ENCODE measurements at regions not wholly inside any gene's neighbourhood (a gene's known extent, or its start where the extent isn't known, plus 50 kb on each side); places are given as distances from the start of the nearest gene placed in this dataset.

DNA sequence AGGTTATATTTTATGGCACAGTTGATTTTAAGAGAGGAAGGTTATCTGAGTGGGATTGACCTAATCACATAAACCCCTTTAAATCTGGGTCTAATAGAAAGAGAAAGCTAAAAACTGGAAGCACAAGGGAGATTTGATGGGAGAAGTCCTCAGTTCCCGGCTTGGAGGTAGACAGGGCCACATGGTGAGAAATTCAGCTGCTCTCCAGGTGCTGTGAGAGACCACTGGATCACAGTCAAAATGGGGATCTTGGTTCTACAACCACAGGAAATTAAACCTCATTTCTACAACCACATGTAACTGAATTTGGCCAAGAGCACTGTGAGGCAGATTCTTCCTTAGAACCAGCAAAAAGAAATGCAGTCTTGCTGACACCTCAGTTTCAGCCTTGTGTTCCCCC is 2352.7 kb downstream of the MAT2B start:
- Histone ChIP-seq H3K27me3 (replicated peaks; ENCODE audit: insufficient read depth) (no peaks in the 10 kb centered on the region), H3K9ac (no peak overlapping the region), H3K27ac (no peak overlapping the region), H3K4me3 (no peak overlapping the region), H3K4me2 (ENCODE audit: unreplicated experiment) (no peak overlapping the region), H3K4me1 (ENCODE audit: insufficient read depth) (no peaks in the 10 kb centered on the region), H2AFZ (no peak overlapping the region), H3K79me2 (ENCODE audit: insufficient read depth) (no peaks in the 10 kb centered on the region), H3K36me3 (ENCODE audit: low read depth) (no peaks in the 10 kb centered on the region), H3F3A (ENCODE audit: insufficient read depth) (no peaks in the 10 kb centered on the region), H4K20me1 (ENCODE audit: insufficient read depth) (no peaks in the 10 kb centered on the region), H3K9me3 (ENCODE audit: low read depth) (no peaks in the 10 kb centered on the region), H3K9me2 (ENCODE audit: insufficient read depth) (no peaks in the 10 kb centered on the region)
- DNase-seq: no peak
- TF ChIP-seq EZH2phosphoT487 (IDR thresholded peaks at IDR 0.05; ENCODE audit: insufficient read depth, low read depth) (no peak), EZH2 (IDR thresholded peaks at IDR 0.05; ENCODE audit: insufficient read depth, poor library complexity, severe bottlenecking) (no peak)
- 3 to 6% methylated on average over 1 of the region's 1 CpG for WGBS, 2 experiments (ENCODE audit: low coverage in 1 of 2, low lambda C conversion rate in 2 of 2, missing lambda C conversion rate in 2 of 2)
- in situ Hi-C loops (cut with MboI): no loop called here

DNA sequence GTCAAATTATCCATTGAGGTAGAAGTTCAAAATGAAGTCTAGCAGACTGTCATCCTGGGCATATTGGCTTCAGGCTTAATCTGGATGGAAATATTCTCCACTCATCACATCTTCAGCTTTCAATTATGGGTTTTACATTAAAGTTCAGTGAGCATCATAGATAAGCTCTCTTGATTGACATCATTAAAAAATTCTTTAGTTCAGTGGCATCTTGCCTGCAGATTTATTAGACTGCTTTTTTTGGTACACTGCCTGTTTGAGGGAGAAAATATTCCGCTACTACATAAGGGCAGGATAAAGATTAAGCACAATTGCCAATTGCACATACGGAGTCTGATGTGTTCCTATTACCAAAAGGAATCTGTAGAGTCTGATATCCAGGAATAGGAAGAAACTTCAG is 2353.8 kb downstream of the MAT2B start:
- H3K27ac ChIP-seq: no peak overlapping the region
- TF ChIP-seq EZH2 (IDR thresholded peaks at IDR 0.05; ENCODE audit: insufficient read depth, poor library complexity, severe bottlenecking) (no peak), EZH2phosphoT487 (IDR thresholded peaks at IDR 0.05; ENCODE audit: insufficient read depth, low read depth) (no peak)
- H4K20me1 ChIP-seq (ENCODE audit: insufficient read depth): no peaks in the 10 kb centered on the region
- no peak for DNase-seq
- no peaks in the 10 kb centered on the region for H3K36me3 ChIP-seq (ENCODE audit: low read depth)
- H3K9ac ChIP-seq: no peak overlapping the region
- H3K79me2 ChIP-seq (ENCODE audit: insufficient read depth): no peaks in the 10 kb centered on the region
- H3K9me2 ChIP-seq (ENCODE audit: insufficient read depth): no peaks in the 10 kb centered on the region
- H3K9me3 ChIP-seq (ENCODE audit: low read depth): no peaks in the 10 kb centered on the region
- no peak overlapping the region for H3K4me3 ChIP-seq
- no peak overlapping the region for H2AFZ ChIP-seq
- H3K4me2 ChIP-seq (ENCODE audit: unreplicated experiment): no peak overlapping the region
- no peaks in the 10 kb centered on the region for H3F3A ChIP-seq (ENCODE audit: insufficient read depth)
- in situ Hi-C loops (cut with MboI): no loop called here
- no peaks in the 10 kb centered on the region for H3K4me1 ChIP-seq (ENCODE audit: insufficient read depth)
- 7 to 21% methylated on average over 2 of the region's 2 CpGs for WGBS, 2 experiments (ENCODE audit: low coverage in 1 of 2, low lambda C conversion rate in 2 of 2, missing lambda C conversion rate in 2 of 2)
- H3K27me3 ChIP-seq (replicated peaks; ENCODE audit: insufficient read depth): no peaks in the 10 kb centered on the region

DNA sequence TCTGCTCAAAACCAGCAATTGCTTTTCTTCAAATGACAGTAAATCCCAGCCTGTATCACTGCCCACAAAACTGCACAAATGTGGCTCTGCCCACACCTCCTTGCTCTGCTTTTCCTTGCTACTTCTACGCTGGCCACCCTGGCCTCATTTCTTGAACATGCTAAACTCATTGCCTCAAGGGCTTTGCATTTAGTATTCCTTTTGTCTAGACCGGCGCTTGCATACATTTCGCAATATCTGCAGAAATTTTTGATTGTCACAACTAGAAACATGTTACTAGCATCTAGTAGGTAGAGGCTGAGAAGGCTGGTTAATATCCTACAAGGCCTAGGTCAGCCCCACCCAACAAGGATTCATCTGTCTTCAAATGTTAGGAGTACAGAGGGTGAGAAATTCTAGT is 2357.8 kb downstream of the MAT2B start:
- Histone ChIP-seq H3K27me3 (replicated peaks; ENCODE audit: insufficient read depth) (no peaks in the 10 kb centered on the region), H3K9me3 (ENCODE audit: low read depth) (no peaks in the 10 kb centered on the region), H2AFZ (no peak overlapping the region), H3K4me3 (no peak overlapping the region), H3K9ac (no peak overlapping the region), H3K4me1 (ENCODE audit: insufficient read depth) (no peaks in the 10 kb centered on the region), H3K36me3 (ENCODE audit: low read depth) (no peaks in the 10 kb centered on the region), H3K9me2 (ENCODE audit: insufficient read depth) (no peaks in the 10 kb centered on the region), H3K4me2 (ENCODE audit: unreplicated experiment) (no peak overlapping the region), H3K27ac (no peak overlapping the region), H4K20me1 (ENCODE audit: insufficient read depth) (no peaks in the 10 kb centered on the region), H3K79me2 (ENCODE audit: insufficient read depth) (no peaks in the 10 kb centered on the region), H3F3A (ENCODE audit: insufficient read depth) (no peaks in the 10 kb centered on the region)
- WGBS, 2 experiments (ENCODE audit: low coverage in 1 of 2, low lambda C conversion rate in 2 of 2, missing lambda C conversion rate in 2 of 2): 28 to 35% methylated on average over 4 of the region's 4 CpGs
- in situ Hi-C loops (cut with MboI): no loop called here
- TF ChIP-seq EZH2 (IDR thresholded peaks at IDR 0.05; ENCODE audit: insufficient read depth, poor library complexity, severe bottlenecking) (no peak), EZH2phosphoT487 (IDR thresholded peaks at IDR 0.05; ENCODE audit: insufficient read depth, low read depth) (no peak)
- DNase-seq: no peak

DNA sequence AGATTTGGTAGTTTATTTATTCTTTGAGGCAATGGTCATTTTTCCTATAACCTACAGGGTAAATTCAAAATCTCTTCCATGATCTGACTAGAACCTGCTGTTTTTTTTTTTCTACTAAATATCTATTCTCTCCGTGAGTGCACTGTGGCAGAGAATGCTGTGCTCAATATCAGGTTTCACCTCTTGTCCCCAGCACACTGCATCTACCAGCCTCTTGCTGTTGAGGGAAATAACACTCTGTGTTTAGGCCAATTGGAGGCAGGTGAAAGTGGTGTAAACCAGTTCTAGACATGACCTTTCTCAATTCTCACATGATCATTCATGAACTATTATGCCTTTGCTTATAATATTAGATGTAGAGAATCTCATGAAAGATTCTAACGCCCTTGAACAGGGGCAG is 2365.9 kb downstream of the MAT2B start:
- DNase-seq: no peak
- Histone ChIP-seq H3K4me3 (no peak overlapping the region), H2AFZ (no peak overlapping the region), H3K79me2 (ENCODE audit: insufficient read depth) (no peaks in the 10 kb centered on the region), H3K27me3 (replicated peaks; ENCODE audit: insufficient read depth) (no peaks in the 10 kb centered on the region), H3K4me2 (ENCODE audit: unreplicated experiment) (no peak overlapping the region), H3F3A (ENCODE audit: insufficient read depth) (no peaks in the 10 kb centered on the region), H3K4me1 (ENCODE audit: insufficient read depth) (no peaks in the 10 kb centered on the region), H4K20me1 (ENCODE audit: insufficient read depth) (no peaks in the 10 kb centered on the region), H3K9me2 (ENCODE audit: insufficient read depth) (no peaks in the 10 kb centered on the region), H3K27ac (no peak overlapping the region), H3K36me3 (ENCODE audit: low read depth) (no peaks in the 10 kb centered on the region), H3K9me3 (ENCODE audit: low read depth) (no peaks in the 10 kb centered on the region), H3K9ac (no peak overlapping the region)
- in situ Hi-C loops (cut with MboI): no loop called here
- no peak for TF ChIP-seq EZH2 (IDR thresholded peaks at IDR 0.05; ENCODE audit: insufficient read depth, poor library complexity, severe bottlenecking)
- no peak for TF ChIP-seq EZH2phosphoT487 (IDR thresholded peaks at IDR 0.05; ENCODE audit: insufficient read depth, low read depth)
- WGBS, 2 experiments (ENCODE audit: low coverage in 1 of 2, low lambda C conversion rate in 2 of 2, missing lambda C conversion rate in 2 of 2): 3 to 9% methylated on average over 2 of the region's 2 CpGs

DNA sequence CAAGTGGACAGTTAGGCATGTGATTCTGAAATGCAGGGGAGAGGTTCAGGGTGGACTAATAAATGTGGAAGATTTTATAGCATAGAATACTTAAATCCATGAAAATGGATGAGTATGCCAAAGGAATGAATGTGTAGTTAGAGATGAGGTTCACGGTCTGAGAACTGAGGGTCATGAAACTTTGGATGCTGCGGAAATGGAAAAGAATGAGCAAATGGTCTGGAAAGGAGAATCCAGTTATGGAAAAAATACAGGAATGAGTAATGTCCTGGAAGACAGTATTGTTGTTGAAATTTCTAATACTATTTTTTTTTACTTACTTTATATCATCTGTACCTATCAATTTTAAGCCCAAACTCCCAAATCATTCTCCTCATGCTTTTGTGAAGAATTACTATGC is 2369.4 kb downstream of the MAT2B start:
- Histone ChIP-seq H4K20me1 (ENCODE audit: insufficient read depth) (no peaks in the 10 kb centered on the region), H3K9me3 (ENCODE audit: low read depth) (no peaks in the 10 kb centered on the region), H3K79me2 (ENCODE audit: insufficient read depth) (no peaks in the 10 kb centered on the region), H3K4me2 (ENCODE audit: unreplicated experiment) (no peak overlapping the region), H3K9me2 (ENCODE audit: insufficient read depth) (no peaks in the 10 kb centered on the region), H2AFZ (no peak overlapping the region), H3K27me3 (replicated peaks; ENCODE audit: insufficient read depth) (no peaks in the 10 kb centered on the region), H3K4me1 (ENCODE audit: insufficient read depth) (no peaks in the 10 kb centered on the region), H3K9ac (no peak overlapping the region), H3K27ac (no peak overlapping the region), H3F3A (ENCODE audit: insufficient read depth) (no peaks in the 10 kb centered on the region), H3K4me3 (no peak overlapping the region), H3K36me3 (ENCODE audit: low read depth) (no peaks in the 10 kb centered on the region)
- no peak for DNase-seq
- WGBS, 2 experiments (ENCODE audit: low coverage in 1 of 2, low lambda C conversion rate in 2 of 2, missing lambda C conversion rate in 2 of 2): 7 to 8% methylated on average over 2 of the region's 2 CpGs
- TF ChIP-seq EZH2 (IDR thresholded peaks at IDR 0.05; ENCODE audit: insufficient read depth, poor library complexity, severe bottlenecking) (no peak), EZH2phosphoT487 (IDR thresholded peaks at IDR 0.05; ENCODE audit: insufficient read depth, low read depth) (no peak)
- in situ Hi-C loops (cut with MboI): no loop called here
